ENCODE measurements at regions not wholly inside any gene's neighbourhood (a gene's known extent, or its start where the extent isn't known, plus 50 kb on each side); places are given as distances from the start of the nearest gene placed in this dataset.
"Not testable (repeated sequence)": the region's sequence is repeated elsewhere in the genome, so short reads cannot be mapped to it uniquely, and the experiment has no call there.

- H3K36me3 ChIP-seq (ENCODE audit: control insufficient read depth in 2 of 3, insufficient read depth in 3 of 3, low read length in 3 of 3); H3K27ac ChIP-seq (ENCODE audit: low read depth in 2 of 2, low read length in 2 of 2); DNase-seq; H3K4me3 ChIP-seq (ENCODE audit: low read length in 3 of 3); H3K27me3 ChIP-seq (ENCODE audit: control insufficient read depth, insufficient read depth, low read length); FAIRE-seq; intact Hi-C loops (cut with DNase I); H3K4me1 ChIP-seq (ENCODE audit: control insufficient read depth in 2 of 3, insufficient read depth in 2 of 3, low read depth in 1 of 3, low read length in 3 of 3); H3K9ac ChIP-seq (ENCODE audit: low read length in 3 of 3); H3K9me3 ChIP-seq (ENCODE audit: control insufficient read depth in 2 of 3, insufficient read depth in 1 of 3, low read length in 3 of 3): not testable (repeated sequence)
Measured at GRCh38 chr22:16534408-16535206, 58.0 kb downstream of the CCT8L2 start.

- DNase-seq: peak in 1 of 5 donors; percentile 35
- H3K27me3 ChIP-seq (ENCODE audit: control insufficient read depth, insufficient read depth, low read length); H3K9ac ChIP-seq (ENCODE audit: low read length in 3 of 3); H3K9me3 ChIP-seq (ENCODE audit: control insufficient read depth in 2 of 3, insufficient read depth in 1 of 3, low read length in 3 of 3); intact Hi-C loops (cut with DNase I); H3K27ac ChIP-seq (ENCODE audit: low read depth in 2 of 2, low read length in 2 of 2); H3K4me3 ChIP-seq (ENCODE audit: low read length in 3 of 3); H3K36me3 ChIP-seq (ENCODE audit: control insufficient read depth in 2 of 3, insufficient read depth in 3 of 3, low read length in 3 of 3); FAIRE-seq; H3K4me1 ChIP-seq (ENCODE audit: control insufficient read depth in 2 of 3, insufficient read depth in 2 of 3, low read depth in 1 of 3, low read length in 3 of 3): not testable (repeated sequence)
Measured at GRCh38 chr22:16531666-16532065, 60.9 kb downstream of the CCT8L2 start.

- H3K27ac ChIP-seq (ENCODE audit: low read depth in 2 of 2, low read length in 2 of 2); H3K9ac ChIP-seq (ENCODE audit: low read length in 3 of 3); H3K9me3 ChIP-seq (ENCODE audit: control insufficient read depth in 2 of 3, insufficient read depth in 1 of 3, low read length in 3 of 3); intact Hi-C loops (cut with DNase I); H3K27me3 ChIP-seq (ENCODE audit: control insufficient read depth, insufficient read depth, low read length); H3K4me3 ChIP-seq (ENCODE audit: low read length in 3 of 3); FAIRE-seq; H3K36me3 ChIP-seq (ENCODE audit: control insufficient read depth in 2 of 3, insufficient read depth in 3 of 3, low read length in 3 of 3); H3K4me1 ChIP-seq (ENCODE audit: control insufficient read depth in 2 of 3, insufficient read depth in 2 of 3, low read depth in 1 of 3, low read length in 3 of 3): not testable (repeated sequence)
- DNase-seq: peak in 1 of 5 donors; percentile 67
Measured at GRCh38 chr22:16529331-16529730, 63.3 kb downstream of the CCT8L2 start.

- FAIRE-seq; intact Hi-C loops (cut with DNase I); H3K27me3 ChIP-seq (ENCODE audit: control insufficient read depth, insufficient read depth, low read length); H3K9me3 ChIP-seq (ENCODE audit: control insufficient read depth in 2 of 3, insufficient read depth in 1 of 3, low read length in 3 of 3); H3K36me3 ChIP-seq (ENCODE audit: control insufficient read depth in 2 of 3, insufficient read depth in 3 of 3, low read length in 3 of 3); H3K4me1 ChIP-seq (ENCODE audit: control insufficient read depth in 2 of 3, insufficient read depth in 2 of 3, low read depth in 1 of 3, low read length in 3 of 3); H3K9ac ChIP-seq (ENCODE audit: low read length in 3 of 3); H3K27ac ChIP-seq (ENCODE audit: low read depth in 2 of 2, low read length in 2 of 2); H3K4me3 ChIP-seq (ENCODE audit: low read length in 3 of 3): not testable (repeated sequence)
- peak in 1 of 5 donors; percentile 49 for DNase-seq
Measured at GRCh38 chr22:16527753-16528152, 64.9 kb downstream of the CCT8L2 start.

- H3K9me3 ChIP-seq (ENCODE audit: control insufficient read depth in 2 of 3, insufficient read depth in 1 of 3, low read length in 3 of 3); H3K27ac ChIP-seq (ENCODE audit: low read depth in 2 of 2, low read length in 2 of 2); H3K4me1 ChIP-seq (ENCODE audit: control insufficient read depth in 2 of 3, insufficient read depth in 2 of 3, low read depth in 1 of 3, low read length in 3 of 3); FAIRE-seq; intact Hi-C loops (cut with DNase I); H3K4me3 ChIP-seq (ENCODE audit: low read length in 3 of 3); H3K9ac ChIP-seq (ENCODE audit: low read length in 3 of 3); H3K27me3 ChIP-seq (ENCODE audit: control insufficient read depth, insufficient read depth, low read length); H3K36me3 ChIP-seq (ENCODE audit: control insufficient read depth in 2 of 3, insufficient read depth in 3 of 3, low read length in 3 of 3): not testable (repeated sequence)
- peak in 1 of 5 donors; percentile 45 for DNase-seq
Measured at GRCh38 chr22:16526891-16527290, 65.7 kb downstream of the CCT8L2 start.
